Liver (tissue), 8 donors: ENCODE measurements at regions not wholly inside any gene's neighbourhood (a gene's known extent, or its start where the extent isn't known, plus 50 kb on each side); places are given as distances from the start of the nearest gene placed in this dataset.

Source experiments
- DNase-seq: peaks from one replicate; pipeline ENCODE4 v3.0.0-alpha.2; 2017; ENCODE audit warnings: low spot score
- H3K27ac ChIP-seq, 2 donors: one replicate each; pipeline ENCODE4 v1.7.0; 2013; ENCODE audit warnings: inconsistent platforms in 2 of 2, low read length in 2 of 2, control low read depth in 1 of 2, low read depth in 1 of 2, mild to moderate bottlenecking in 1 of 2
- H3K27me3 ChIP-seq, 4 donors: one replicate each; pipeline versions ENCODE4 v1.6.1 to v1.7.0; 2013; ENCODE audit warnings: low read length in 3 of 4, inconsistent platforms in 1 of 4, mild to moderate bottlenecking in 1 of 4, moderate library complexity in 1 of 4; ENCODE audit not compliant: control insufficient read depth in 4 of 4, insufficient read depth in 4 of 4
- H3K36me3 ChIP-seq, 4 donors: one replicate each; pipeline versions ENCODE4 v1.6.1 to v1.7.0; 2013; ENCODE audit warnings: low read length in 3 of 4, mild to moderate bottlenecking in 3 of 4, low read depth in 1 of 4, moderate library complexity in 1 of 4; ENCODE audit not compliant: control insufficient read depth in 4 of 4, insufficient read depth in 3 of 4
- H3K4me1 ChIP-seq, 4 donors: one replicate each; pipeline versions ENCODE4 v1.6.1 to v1.7.0; 2013; ENCODE audit warnings: low read length in 3 of 4, mild to moderate bottlenecking in 3 of 4, moderate library complexity in 1 of 4; ENCODE audit not compliant: control insufficient read depth in 4 of 4, insufficient read depth in 4 of 4
- H3K4me3 ChIP-seq, 3 donors: one replicate each; pipeline versions ENCODE4 v1.6.1 to v1.7.0; 2013; ENCODE audit warnings: low read length in 3 of 3, control low read depth in 1 of 3, low read depth in 1 of 3, mild to moderate bottlenecking in 1 of 3
- H3K9ac ChIP-seq, 2 donors: one replicate each; pipeline ENCODE4 v1.7.0; 2013; ENCODE audit warnings: low read length in 2 of 2, mild to moderate bottlenecking in 2 of 2, moderate library complexity in 2 of 2, control low read depth in 1 of 2, low read depth in 1 of 2
- H3K9me3 ChIP-seq, 4 donors: one replicate each; pipeline versions ENCODE4 v1.6.1 to v1.7.0; 2013; ENCODE audit warnings: low read length in 3 of 4; ENCODE audit not compliant: control insufficient read depth in 4 of 4
- ATF3 ChIP-seq: IDR thresholded peaks from 2 replicates; pipeline ENCODE4 v1.6.1; 2016; ENCODE audit warnings: antibody characterized with exemption
- CTCF ChIP-seq: fragments of 150-350 bp; IDR thresholded peaks from 2 replicates; pipeline ENCODE4 v1.5.1; 2017; ENCODE audit warnings: improper control_type of control experiment, low read depth, low read length; ENCODE audit not compliant: missing input control
- EGR1 ChIP-seq, 2 donors: IDR thresholded peaks; 2 replicates each; pipeline ENCODE4 v1.6.1; 2016 to 2018; ENCODE audit warnings: antibody characterized with exemption in 2 of 2, low read depth in 2 of 2
- FOXA1 ChIP-seq: IDR thresholded peaks from 2 replicates; pipeline ENCODE4 v1.6.1; 2016; ENCODE audit warnings: antibody characterized with exemption
- FOXA2 ChIP-seq: IDR thresholded peaks from 2 replicates; pipeline ENCODE4 v1.6.1; 2016; ENCODE audit warnings: antibody characterized with exemption
- GABPA ChIP-seq, 2 donors: IDR thresholded peaks in 1 of 2; conservative IDR thresholded peaks in 1 of 2; 2 replicates each; pipeline ENCODE4 v1.6.1; 2016; ENCODE audit warnings: antibody characterized with exemption in 2 of 2, mild to moderate bottlenecking in 1 of 2, moderate library complexity in 1 of 2
- HNF4A ChIP-seq, 2 donors: conservative IDR thresholded peaks; 2 replicates each; pipeline ENCODE4 v1.6.1; 2016; ENCODE audit warnings: antibody characterized with exemption in 2 of 2, mild to moderate bottlenecking in 2 of 2
- HNF4G ChIP-seq: IDR thresholded peaks from 2 replicates; pipeline ENCODE4 v1.6.1; 2016; ENCODE audit warnings: antibody characterized with exemption
- JUND ChIP-seq, 2 donors: IDR thresholded peaks; 2 replicates each; pipeline ENCODE4 v1.6.1; 2016; ENCODE audit warnings: antibody characterized with exemption in 2 of 2
- MAX ChIP-seq: IDR thresholded peaks from 2 replicates; pipeline ENCODE4 v1.6.1; 2016; ENCODE audit warnings: antibody characterized with exemption
- NR2F2 ChIP-seq: IDR thresholded peaks from 2 replicates; pipeline ENCODE4 v1.6.1; 2016; ENCODE audit warnings: antibody characterized with exemption
- RAD21 ChIP-seq, 2 donors: IDR thresholded peaks; 2 replicates each; pipeline ENCODE4 v1.6.1; 2016; ENCODE audit warnings: antibody characterized with exemption in 2 of 2, mild to moderate bottlenecking in 2 of 2
- REST ChIP-seq: IDR thresholded peaks from 2 replicates; pipeline ENCODE4 v1.6.1; 2016; ENCODE audit warnings: antibody characterized with exemption, mild to moderate bottlenecking
- RXRA ChIP-seq, 2 donors: IDR thresholded peaks; 2 replicates each; pipeline ENCODE4 v1.6.1; 2017 to 2018; ENCODE audit warnings: antibody characterized with exemption in 2 of 2, mild to moderate bottlenecking in 1 of 2
- SP1 ChIP-seq: IDR thresholded peaks from 2 replicates; pipeline ENCODE4 v1.6.1; 2018; ENCODE audit warnings: antibody characterized with exemption, mild to moderate bottlenecking
- TAF1 ChIP-seq: conservative IDR thresholded peaks from 2 replicates; pipeline ENCODE4 v1.6.1; 2016; ENCODE audit warnings: antibody characterized with exemption, mild to moderate bottlenecking
- YY1 ChIP-seq: IDR thresholded peaks from 2 replicates; pipeline ENCODE4 v1.6.1; 2016; ENCODE audit warnings: antibody characterized with exemption, mild to moderate bottlenecking
- ZBTB33 ChIP-seq: IDR thresholded peaks from 2 replicates; pipeline ENCODE4 v1.6.1; 2016; ENCODE audit warnings: antibody characterized with exemption
- WGBS: extraction: QIAGEN DNeasy Blood & Tissue Kit; methylation state at CpG from one replicate; pipeline ENCODE4 v1.1.7; 2013; 5-methylcytosine and 5-hydroxymethylcytosine counted together
- donor health status: healthy.
- donor health status: healthy.
- donor health status: healthy.
- donor health status: healthy.
- donor health status: healthy.

GRCh38 chr16:55044201-55044975, 113.7 kb downstream of the IRX5 start:
- no peaks in the 10 kb centered on the region for H3K9me3 ChIP-seq
- H3K36me3 ChIP-seq = no peaks in the 10 kb centered on the region
- H3K4me1 ChIP-seq = no peaks in the 10 kb centered on the region
- TF ChIP-seq GABPA (IDR thresholded peaks at IDR 0.05 in 1 of 2, conservative IDR thresholded peaks at IDR 0.05 in 1 of 2) = no peak
- TF ChIP-seq EGR1 (IDR thresholded peaks at IDR 0.05; ENCODE audit: low read depth in 2 of 2) = no peak
- no peak for TF ChIP-seq YY1
- TF ChIP-seq RXRA (IDR thresholded peaks at IDR 0.05) = no peak
- no peak for TF ChIP-seq HNF4A (conservative IDR thresholded peaks at IDR 0.05)
- TF ChIP-seq NR2F2 = no peak
- TF ChIP-seq TAF1 = no peak
- no peak for TF ChIP-seq JUND (IDR thresholded peaks at IDR 0.05)
- no peak for TF ChIP-seq HNF4G
- TF ChIP-seq RAD21 (IDR thresholded peaks at IDR 0.05) = no peak
- TF ChIP-seq CTCF = no peak
- TF ChIP-seq MAX = no peak
- TF ChIP-seq REST = no peak
- TF ChIP-seq ATF3 = no peak
- TF ChIP-seq FOXA2 = no peak
- TF ChIP-seq FOXA1 = no peak
- TF ChIP-seq SP1 = no peak
- H3K9ac ChIP-seq = no peak overlapping the region
- no peak overlapping the region for H3K27ac ChIP-seq
- 72% methylated on average over 11 of the region's 11 CpGs for WGBS
- peak; percentile 26 for DNase-seq
- H3K27me3 ChIP-seq = no peaks in the 10 kb centered on the region
- H3K4me3 ChIP-seq = no peak overlapping the region

- Histone ChIP-seq H3K4me3 (no peak overlapping the region), H3K36me3 (no peaks in the 10 kb centered on the region), H3K9ac (no peak overlapping the region), H3K9me3 (no peaks in the 10 kb centered on the region), H3K4me1 (no peaks in the 10 kb centered on the region), H3K27ac (no peak overlapping the region), H3K27me3 (no peaks in the 10 kb centered on the region)
- 90% methylated on average over 3 of the region's 3 CpGs for WGBS
- TF ChIP-seq ZBTB33 = no peak
- TF ChIP-seq TAF1 = no peak
- TF ChIP-seq REST = no peak
- TF ChIP-seq SP1 = no peak
- no peak for TF ChIP-seq RXRA (IDR thresholded peaks at IDR 0.05)
- TF ChIP-seq HNF4A (conservative IDR thresholded peaks at IDR 0.05) = no peak
- no peak for DNase-seq
Observed at GRCh38 chr16:55045329-55045728, 114.7 kb downstream of the IRX5 start.
